HG02678 (cell line): ENCODE measurements at regions not wholly inside any gene's neighbourhood (a gene's known extent, or its start where the extent isn't known, plus 50 kb on each side); places are given as distances from the start of the nearest gene placed in this dataset.
"Not testable (repeated sequence)": the region's sequence is repeated elsewhere in the genome, so short reads cannot be mapped to it uniquely, and the experiment has no call there.

Source experiments
- ATAC-seq: cut with Tn5 transposase; IDR thresholded peaks from one replicate; pipeline ENCODE4 v1.9.1; 2021; ENCODE audit warnings: mild to moderate bottlenecking, moderate library complexity; ENCODE audit not compliant: unreplicated experiment

GRCh38 chr14:84282618-84283017, 1247.3 kb upstream of the FLRT2 start:
- no peak for ATAC-seq

- no peak for ATAC-seq
Measured at GRCh38 chr14:84288781-84289180, 1241.2 kb upstream of the FLRT2 start.

DNA sequence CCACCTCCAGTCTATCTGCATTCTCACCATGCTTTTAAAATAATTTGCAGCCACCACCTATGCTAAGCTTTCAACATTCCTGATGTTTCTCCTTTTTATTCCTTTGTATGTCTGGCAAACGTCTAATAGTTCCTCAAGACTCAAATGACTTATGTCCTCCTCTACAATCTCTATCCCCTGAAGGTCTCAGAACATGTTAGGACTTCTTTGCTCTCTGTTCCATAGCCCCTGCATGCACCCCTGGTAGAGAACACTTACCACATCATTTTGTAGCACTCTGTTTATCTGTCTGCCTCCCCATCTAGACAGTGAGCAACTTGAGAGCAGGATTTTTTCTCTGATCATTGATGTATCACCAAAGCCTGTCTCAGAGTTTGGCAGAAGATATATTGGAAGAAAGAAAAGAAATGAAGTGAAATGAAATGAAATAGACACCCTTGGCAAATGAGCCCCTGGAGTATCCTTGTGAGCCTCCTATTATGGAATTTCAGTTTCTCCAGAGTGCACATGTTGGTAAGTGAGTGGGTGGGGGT, 1231.2 kb upstream of the FLRT2 start:
- no peak for ATAC-seq

- ATAC-seq = no peak
Measured at GRCh38 chr14:84303140-84303539, 1226.8 kb upstream of the FLRT2 start.

DNA sequence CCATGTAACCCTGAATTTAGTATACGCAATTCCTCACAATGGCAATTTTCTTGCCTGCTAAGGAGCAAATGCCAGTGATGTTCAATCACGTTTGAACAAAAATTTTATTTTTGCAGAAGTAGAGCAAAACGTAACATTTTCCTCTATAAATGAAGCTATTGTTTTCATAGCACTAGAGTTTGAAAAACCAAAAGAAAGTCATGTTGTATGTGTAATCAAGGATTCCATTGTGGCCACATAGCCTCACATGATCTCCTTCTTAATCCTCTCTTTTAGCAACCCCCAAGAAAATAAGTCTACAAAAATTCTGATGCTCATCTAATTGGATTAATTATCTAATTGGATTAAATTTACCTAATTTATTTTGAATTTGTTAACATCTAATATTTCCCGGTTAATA, 1217.4 kb upstream of the FLRT2 start:
- no peak for ATAC-seq

DNA sequence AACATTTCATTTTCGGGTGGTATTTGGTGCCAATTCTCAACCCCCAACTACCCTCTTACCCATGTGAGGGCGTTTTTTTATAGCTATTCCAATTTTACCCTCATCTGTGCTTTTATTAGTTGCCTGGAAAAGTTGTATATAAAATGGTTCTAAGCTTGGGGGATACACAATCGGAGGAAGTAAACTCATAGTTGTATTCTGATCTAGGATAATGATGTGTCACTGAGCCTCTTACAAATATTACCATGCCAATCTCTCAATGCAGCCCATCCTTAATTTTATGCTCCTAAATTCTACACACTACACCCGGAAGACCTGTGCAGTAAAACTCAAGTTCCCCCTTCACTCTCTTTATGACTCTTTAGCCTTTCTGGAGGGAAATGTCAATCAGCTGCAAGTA, 1206.5 kb upstream of the FLRT2 start:
- ATAC-seq = no peak

- ATAC-seq = no peak
Measured at GRCh38 chr14:84323978-84324377, 1206.0 kb upstream of the FLRT2 start.

DNA sequence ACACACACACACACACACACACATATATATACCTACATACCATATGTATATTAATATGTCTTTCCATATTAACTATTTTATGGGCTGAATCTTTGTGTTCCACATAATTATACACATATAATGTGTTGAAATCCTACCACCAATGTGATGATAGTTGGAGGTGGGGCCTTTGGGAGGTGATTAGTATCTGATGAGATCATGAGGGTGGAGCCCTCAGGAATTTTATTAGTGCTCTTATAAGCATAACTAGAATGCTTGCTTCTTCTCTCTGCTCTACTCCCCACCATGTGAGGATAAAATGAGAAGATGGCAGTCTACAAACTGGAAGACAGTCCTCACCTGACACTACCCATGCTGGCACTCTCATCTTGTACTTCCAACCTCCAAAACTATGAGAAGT, 1193.5 kb upstream of the FLRT2 start:
- no peak for ATAC-seq

DNA sequence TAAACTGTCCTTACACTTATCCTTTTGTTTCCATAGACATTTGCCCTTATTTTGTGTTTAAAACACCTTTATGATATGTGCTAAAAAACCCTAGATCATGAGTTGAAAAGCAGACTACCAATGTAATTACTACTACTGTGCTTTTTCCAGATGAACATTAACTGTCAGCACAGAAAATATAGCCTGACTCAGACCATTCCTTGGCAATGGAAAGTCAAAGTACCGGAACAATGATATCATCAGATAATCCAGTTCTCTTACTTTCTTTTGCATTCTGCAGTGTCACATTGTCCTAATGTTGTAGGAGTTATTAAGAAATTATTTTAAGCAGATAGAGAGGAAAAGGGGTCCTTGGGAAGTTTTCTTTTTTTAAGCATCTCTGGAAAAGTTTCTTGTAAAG, 1189.0 kb upstream of the FLRT2 start:
- ATAC-seq = no peak

GRCh38 chr14:84341867-84342266, 1188.1 kb upstream of the FLRT2 start:
- not testable (repeated sequence) for ATAC-seq

- ATAC-seq = no peak
Measured at GRCh38 chr14:84343656-84344055, 1186.3 kb upstream of the FLRT2 start.

DNA sequence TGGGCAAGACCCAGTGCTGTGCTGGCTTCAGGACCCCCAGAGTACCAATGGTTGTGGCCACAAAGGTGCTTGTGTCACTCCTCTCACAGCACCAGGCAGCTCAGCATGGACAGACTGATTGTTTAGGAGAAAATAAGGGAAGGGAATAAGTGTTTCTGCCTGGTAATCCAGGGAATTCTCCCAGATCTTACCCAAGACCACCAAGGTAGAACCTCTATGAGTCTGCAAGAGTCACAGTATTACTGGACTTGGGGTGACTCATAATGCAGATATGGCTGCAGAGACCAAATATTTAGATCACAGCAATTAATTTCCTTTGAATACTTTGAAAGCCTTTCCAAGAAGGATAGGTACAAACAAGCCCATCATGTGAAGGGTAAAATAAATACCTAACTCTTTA, 1178.3 kb upstream of the FLRT2 start:
- no peak for ATAC-seq

- no peak for ATAC-seq
Measured at GRCh38 chr14:84361476-84361875, 1168.5 kb upstream of the FLRT2 start.

- ATAC-seq = no peak
Measured at GRCh38 chr14:84375235-84375634, 1154.7 kb upstream of the FLRT2 start.

- ATAC-seq = no peak
Measured at GRCh38 chr14:84390010-84390409, 1139.9 kb upstream of the FLRT2 start.

GRCh38 chr14:84397631-84398030, 1132.3 kb upstream of the FLRT2 start:
- no peak for ATAC-seq

- ATAC-seq = no peak
Measured at GRCh38 chr14:84399296-84399910, 1130.5 kb upstream of the FLRT2 start.

- no peak for ATAC-seq
Measured at GRCh38 chr14:84401631-84402030, 1128.3 kb upstream of the FLRT2 start.

GRCh38 chr14:84403585-84403984, 1126.4 kb upstream of the FLRT2 start:
- no peak for ATAC-seq

- ATAC-seq = no peak
Measured at GRCh38 chr14:84404246-84404645, 1125.7 kb upstream of the FLRT2 start.

GRCh38 chr14:84409435-84409834, 1120.5 kb upstream of the FLRT2 start:
- ATAC-seq = no peak

GRCh38 chr14:84410344-84410743, 1119.6 kb upstream of the FLRT2 start:
- no peak for ATAC-seq

DNA sequence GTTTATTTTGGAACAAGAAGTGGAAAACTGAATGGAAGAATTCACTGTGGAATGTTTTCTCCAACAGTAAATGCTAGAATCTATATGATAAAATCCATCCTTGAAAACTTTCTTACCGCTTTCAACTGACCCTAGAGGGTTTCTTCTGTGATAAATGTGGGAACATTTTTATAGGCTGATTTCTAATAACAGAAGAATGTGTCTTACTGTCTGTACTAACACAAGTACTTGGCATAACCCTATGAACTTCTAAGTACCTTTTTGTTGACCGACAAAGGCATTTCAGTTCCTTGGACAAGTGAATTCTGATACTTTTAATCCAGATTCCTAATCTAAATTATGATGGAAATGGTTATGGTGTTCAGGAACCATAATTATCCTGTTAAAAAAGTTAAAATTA, 1109.7 kb upstream of the FLRT2 start:
- no peak for ATAC-seq
